ENCODE measurements at regions not wholly inside any gene's neighbourhood (a gene's known extent, or its start where the extent isn't known, plus 50 kb on each side); places are given as distances from the start of the nearest gene placed in this dataset.

DNA sequence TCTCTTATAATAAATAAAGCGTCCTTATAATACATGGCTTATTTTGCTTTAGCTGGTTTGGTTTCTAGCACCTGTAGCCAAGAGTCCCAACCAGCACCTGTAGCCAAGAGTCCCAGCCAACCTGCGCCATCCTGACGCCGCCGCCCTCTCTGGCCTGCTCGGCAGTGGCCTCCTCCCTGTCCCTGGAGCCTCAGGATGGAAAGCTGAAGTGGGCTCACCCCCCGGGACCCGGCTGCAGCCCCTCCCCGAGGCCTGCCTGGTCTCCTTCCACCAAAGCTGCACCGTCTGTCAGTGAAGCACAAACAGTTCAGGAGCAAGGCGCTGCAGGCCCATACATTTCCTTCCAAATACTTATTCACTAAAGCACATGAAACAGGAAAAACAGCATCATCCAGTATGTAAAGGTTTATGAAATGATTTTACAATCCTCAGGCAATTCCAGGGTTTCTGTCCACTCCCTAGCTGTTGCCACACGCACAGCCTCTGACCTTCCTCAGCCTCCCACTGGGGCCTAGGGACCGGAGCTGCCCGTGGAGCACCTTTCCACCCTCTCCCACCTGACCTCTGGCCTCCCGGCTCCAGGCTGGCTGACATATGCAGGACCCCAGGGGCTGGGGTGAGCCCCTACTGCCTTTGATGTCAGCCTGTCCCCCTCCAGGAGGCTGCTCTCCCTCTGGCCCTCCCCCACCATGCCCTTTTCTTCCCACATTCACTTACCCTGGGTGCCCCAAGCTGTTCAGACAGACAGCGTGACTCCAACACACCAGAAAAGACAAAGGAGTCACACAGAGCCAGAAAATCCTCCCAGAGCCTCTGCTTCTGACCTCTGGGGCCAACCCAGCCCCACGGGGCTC lies 149.6 kb upstream of the PPP2R2D start:
- DNase-seq (ENCODE audit: low read depth in 2 of 2): no peak

- no peak for DNase-seq (ENCODE audit: low read depth in 2 of 2)
These were observed 148.7 kb upstream of the PPP2R2D start for GRCh38 chr10:131751827-131752775.

DNA sequence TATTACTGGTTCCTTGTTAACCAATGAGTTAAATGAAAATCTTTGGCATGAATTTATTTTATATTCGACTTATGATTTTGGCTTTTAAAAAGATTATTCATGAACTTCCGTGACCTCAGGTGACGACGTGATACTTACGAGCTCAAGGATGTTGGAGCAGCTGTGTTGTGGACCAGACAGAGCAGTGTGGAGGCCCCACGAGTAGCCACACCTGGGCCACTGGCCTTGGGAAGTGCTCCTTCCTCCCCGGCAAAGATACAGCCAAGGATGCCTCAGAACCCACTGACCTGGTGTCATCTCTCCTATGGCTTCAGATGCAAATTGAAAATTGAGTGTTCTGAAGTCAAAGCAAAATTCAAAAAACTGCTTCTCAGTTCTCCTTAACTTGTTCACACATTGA lies 147.5 kb upstream of the PPP2R2D start:
- DNase-seq (ENCODE audit: low read depth in 2 of 2): no peak

- DNase-seq (ENCODE audit: low read depth in 2 of 2): no peak
These were observed 145.6 kb upstream of the PPP2R2D start for GRCh38 chr10:131755200-131755599.

- no peak for DNase-seq (ENCODE audit: low read depth in 2 of 2)
These were observed 143.3 kb upstream of the PPP2R2D start for GRCh38 chr10:131757285-131758058.

DNA sequence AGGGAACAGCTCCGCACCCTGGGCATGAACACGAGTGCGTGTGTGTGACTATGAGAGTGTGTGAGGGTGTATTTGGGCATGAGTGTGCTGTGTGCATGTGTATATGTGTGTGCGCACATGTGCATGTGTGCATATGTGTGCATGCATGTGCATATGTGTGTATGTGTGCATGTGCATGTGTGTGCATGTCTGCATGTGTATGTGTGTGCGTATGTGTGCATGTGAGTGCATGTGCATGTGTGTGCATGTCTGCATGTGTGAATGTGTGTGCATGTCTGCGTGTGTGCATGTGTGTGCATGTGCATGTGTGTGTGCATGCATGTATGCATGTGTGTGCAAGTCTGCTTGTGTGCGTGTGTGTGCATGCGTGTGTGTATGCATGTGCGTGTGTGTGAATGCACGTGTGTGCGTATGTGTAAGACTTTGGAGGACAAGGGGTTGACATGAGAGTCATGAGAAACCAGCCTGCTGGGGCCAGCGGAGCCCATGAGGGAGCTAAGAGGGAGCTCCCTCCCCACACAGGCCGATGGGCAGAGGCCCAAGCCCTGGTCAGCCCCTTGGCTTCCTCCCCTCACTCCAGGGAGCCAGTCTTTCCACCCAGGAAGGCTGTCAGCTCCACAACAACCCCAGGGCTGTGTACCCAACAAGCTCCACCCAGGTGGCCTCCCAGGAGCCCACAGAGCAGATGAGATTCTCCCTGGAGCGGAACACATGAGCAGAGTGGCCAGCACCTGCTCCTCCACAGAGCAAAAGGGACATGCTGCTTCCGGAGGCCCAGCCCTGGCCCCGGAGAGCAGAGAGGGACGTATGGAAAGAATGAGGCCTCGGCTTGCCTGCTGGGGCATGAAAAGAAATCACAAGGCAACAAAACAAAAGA lies 142.5 kb upstream of the PPP2R2D start:
- DNase-seq (ENCODE audit: low read depth in 2 of 2): no peak

DNA sequence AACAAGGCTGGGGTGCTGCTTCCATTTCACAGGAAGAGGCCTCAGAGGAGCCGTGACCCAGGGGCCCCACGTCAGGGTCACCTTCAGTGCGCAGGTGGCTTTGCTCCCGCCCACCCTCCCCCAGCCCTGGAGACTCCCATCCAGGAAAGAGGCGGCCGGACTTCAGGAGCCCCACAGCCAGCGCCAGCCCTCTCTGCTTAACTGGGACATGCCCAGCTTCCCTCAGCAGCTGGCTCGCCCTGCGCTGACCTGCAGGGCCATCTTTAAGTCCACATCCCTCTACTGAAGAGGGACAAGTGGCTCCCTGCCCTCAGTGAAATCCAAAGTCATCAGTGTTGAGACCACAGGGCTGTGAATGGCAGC lies 141.9 kb upstream of the PPP2R2D start:
- DNase-seq (ENCODE audit: low read depth in 2 of 2): no peak

GRCh38 chr10:131759347-131759746 lies 141.5 kb upstream of the PPP2R2D start:
- DNase-seq (ENCODE audit: low read depth in 2 of 2): no peak

GRCh38 chr10:131760416-131761166 lies 140.2 kb upstream of the PPP2R2D start:
- DNase-seq (ENCODE audit: low read depth in 2 of 2): no peak

GRCh38 chr10:131762789-131763696 lies 137.8 kb upstream of the PPP2R2D start:
- DNase-seq (ENCODE audit: low read depth in 2 of 2): no peak

GRCh38 chr10:131764929-131765328 lies 135.9 kb upstream of the PPP2R2D start:
- no peak for DNase-seq (ENCODE audit: low read depth in 2 of 2)

- DNase-seq (ENCODE audit: low read depth in 2 of 2): no peak
These were observed 134.7 kb upstream of the PPP2R2D start for GRCh38 chr10:131766096-131766495.

DNA sequence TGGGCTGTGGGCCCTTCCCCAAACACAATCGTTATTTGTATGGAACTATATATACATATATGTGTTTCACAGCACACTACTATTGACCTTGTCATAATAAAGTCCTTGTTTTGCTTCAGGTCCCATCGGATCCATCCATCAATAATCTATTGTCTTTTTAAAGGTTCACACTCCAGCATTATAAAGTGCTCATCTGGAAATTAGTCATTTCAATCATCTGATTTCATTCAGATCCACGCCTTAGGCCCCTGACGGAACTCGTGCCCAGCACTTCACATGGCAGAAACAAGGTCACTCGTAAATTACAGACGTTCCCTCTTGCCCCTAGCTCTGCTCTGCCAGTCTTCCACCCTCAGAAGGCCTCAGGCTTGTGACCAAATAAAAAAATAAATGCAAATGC lies 133.1 kb upstream of the PPP2R2D start:
- DNase-seq (ENCODE audit: low read depth in 2 of 2): no peak

DNA sequence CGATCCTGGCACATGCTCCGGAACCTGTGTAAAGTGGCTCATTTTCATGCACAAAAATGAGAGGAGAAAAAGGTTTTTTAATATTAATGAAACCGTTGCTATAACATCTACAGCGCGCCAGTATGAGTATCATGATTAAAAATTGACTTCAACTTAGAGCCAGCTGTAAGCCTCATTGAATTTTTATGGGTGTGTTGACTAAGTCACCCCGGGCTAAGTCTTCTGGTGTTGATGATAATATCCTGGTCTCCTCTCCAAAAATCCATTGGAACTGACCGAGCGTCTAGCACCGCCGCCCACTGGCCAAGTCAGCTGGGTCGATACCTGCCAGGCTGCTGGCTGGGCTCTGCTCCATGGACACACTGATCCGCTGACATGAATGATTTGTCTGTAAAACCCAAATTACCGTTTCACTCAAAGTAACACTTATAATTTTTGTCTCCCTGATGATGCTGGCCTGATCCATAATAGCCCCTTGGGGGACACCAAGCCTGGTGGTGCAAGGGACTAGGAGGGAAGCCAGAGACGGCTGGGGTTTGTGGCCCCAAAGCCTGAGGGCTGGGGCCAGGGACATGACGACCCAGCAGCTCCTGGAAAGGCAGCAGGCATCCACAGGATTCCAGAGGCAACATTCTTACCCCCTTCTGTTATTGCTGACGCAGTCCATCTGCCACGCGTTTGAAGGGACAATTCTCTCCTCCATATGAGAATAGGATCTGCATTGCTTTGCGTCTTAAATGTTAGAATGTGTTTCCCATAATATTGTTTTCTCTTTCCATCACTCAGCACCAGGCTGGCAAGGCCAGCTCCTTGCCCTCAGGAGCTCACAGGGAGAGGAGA lies 131.0 kb upstream of the PPP2R2D start:
- DNase-seq (ENCODE audit: low read depth in 2 of 2): no peak

DNA sequence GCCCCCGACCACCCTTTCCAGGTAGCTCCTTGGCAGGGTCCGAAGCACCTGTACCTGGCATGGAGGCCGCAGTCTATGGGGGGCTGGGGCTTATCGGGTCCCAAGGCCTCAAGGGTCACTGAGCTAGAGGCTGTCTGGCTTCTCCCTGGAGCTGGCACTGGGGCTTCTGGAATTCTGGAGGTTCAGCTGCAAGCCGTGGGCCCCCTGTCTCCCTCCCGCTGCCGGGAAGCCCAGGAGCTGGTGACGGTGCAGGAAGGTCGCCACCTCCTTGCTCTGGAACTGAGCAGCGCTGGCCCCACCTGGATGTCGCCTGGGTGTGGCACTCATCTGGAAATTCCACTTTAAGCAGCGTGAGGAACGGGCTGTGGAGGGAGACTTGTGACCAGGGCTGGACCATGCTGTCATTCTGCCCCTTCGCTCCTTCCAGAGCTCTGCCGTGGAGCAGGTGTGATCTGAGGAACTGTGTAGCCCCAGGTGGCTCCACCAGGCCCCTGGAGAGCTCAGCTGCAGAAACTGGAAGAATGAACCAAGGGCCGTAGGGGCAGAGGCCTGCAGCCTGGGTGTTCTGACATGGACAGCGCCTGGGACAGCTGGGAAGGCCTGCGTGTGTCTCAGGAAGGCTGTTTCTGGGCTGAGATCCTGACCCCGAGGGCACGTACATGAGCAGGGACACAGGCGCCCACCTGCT lies 129.7 kb upstream of the PPP2R2D start:
- no peak for DNase-seq (ENCODE audit: low read depth in 2 of 2)

GRCh38 chr10:131771634-131772358 lies 129.0 kb upstream of the PPP2R2D start:
- DNase-seq (ENCODE audit: low read depth in 2 of 2): no peak

GRCh38 chr10:131772441-131772840 lies 128.4 kb upstream of the PPP2R2D start:
- no peak for DNase-seq (ENCODE audit: low read depth in 2 of 2)

Data from stimulated activated CD4-positive, alpha-beta T cell treated with anti-CD3 and anti-CD28 coated beads, Interleukin-1b, Interleukin-23, amount 100 ng/mL, for 4 hours (primary cell).